ENCODE measurements at regions not wholly inside any gene's neighbourhood (a gene's known extent, or its start where the extent isn't known, plus 50 kb on each side); places are given as distances from the start of the nearest gene placed in this dataset.

DNA sequence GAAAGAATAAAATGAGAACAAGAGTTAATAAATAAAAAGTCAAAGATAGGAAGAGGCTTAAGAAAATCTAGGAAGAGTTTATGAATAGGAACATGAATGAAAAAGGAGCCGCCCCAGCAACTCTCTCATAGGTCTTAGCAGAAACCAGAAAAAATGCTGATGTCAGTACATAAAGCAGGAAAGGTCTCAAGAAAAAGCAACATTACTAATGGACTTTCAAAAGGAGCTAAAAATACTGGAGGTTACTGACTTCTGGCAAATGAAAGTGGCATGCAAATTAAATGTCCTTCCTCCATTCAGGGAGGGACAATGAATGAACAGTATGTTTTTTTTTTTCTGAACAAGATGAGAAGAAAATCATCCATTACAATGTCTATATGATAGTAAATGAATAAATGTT, 387.6 kb downstream of the BRINP2 start:
- TF ChIP-seq POLR2A (IDR thresholded peaks at IDR 0.05; ENCODE audit: low read depth, low read length), result no peak
- TF ChIP-seq POLR2AphosphoS5 (IDR thresholded peaks at IDR 0.05; ENCODE audit: low read depth, low read length), result no peak
- no peak for TF ChIP-seq TAF1 (IDR thresholded peaks at IDR 0.05; ENCODE audit: borderline replicate concordance, low read depth, low read length)

All from GM12892 (cell line).